ACC112 (cell line): ENCODE measurements at regions not wholly inside any gene's neighbourhood (a gene's known extent, or its start where the extent isn't known, plus 50 kb on each side); places are given as distances from the start of the nearest gene placed in this dataset.

Source experiments
- H2AFZ ChIP-seq: fragments of 200-600 bp; sonication (generic); one replicate; pipeline ENCODE4 v1.6.0; 2017; ENCODE audit warnings: antibody characterized with exemption, low read length; ENCODE audit not compliant: unreplicated experiment
- H3K27ac ChIP-seq: fragments of 200-600 bp; sonication (generic); 2 replicates; pipeline ENCODE4 v1.5.1; 2014; ENCODE audit warnings: low read depth, mild to moderate bottlenecking, antibody characterized with exemption, low read length, moderate library complexity
- H3K27me3 ChIP-seq: fragments of 200-600 bp; sonication (generic); 2 replicates; pipeline ENCODE4 v1.6.1; 2014; ENCODE audit warnings: mild to moderate bottlenecking, antibody characterized with exemption, low read length, moderate library complexity, mixed read lengths; ENCODE audit not compliant: insufficient read depth
- H3K36me3 ChIP-seq: fragments of 200-600 bp; sonication (generic); 2 replicates; pipeline ENCODE4 v1.6.1; 2016; ENCODE audit warnings: mild to moderate bottlenecking, antibody characterized with exemption, low read length, moderate library complexity, mixed read lengths; ENCODE audit not compliant: insufficient read depth
- H3K4me1 ChIP-seq: fragments of 200-600 bp; sonication (generic); one replicate; pipeline ENCODE4 v1.6.1; 2016; ENCODE audit warnings: low read length, mixed read lengths; ENCODE audit not compliant: insufficient read depth, unreplicated experiment, control insufficient read depth
- H3K4me3 ChIP-seq: fragments of 200-600 bp; sonication (generic); 2 replicates; pipeline ENCODE4 v1.5.1; 2014; ENCODE audit warnings: mild to moderate bottlenecking, low read depth, low read length
- H3K79me2 ChIP-seq: fragments of 200-600 bp; sonication (generic); one replicate; pipeline ENCODE4 v1.6.0; 2016; ENCODE audit warnings: low read length; ENCODE audit not compliant: control insufficient read depth, unreplicated experiment, insufficient read depth

- Histone ChIP-seq H3K4me1 (peaks cover 55% of the 10 kb centered on the region), H3K36me3 (no peaks in the 10 kb centered on the region), H3K27ac (peak overlapping the region; percentile 50), H2AFZ (no peak overlapping the region), H3K79me2 (no peaks in the 10 kb centered on the region), H3K4me3 (no peak overlapping the region), H3K27me3 (no peaks in the 10 kb centered on the region)
Measured at GRCh38 chr9:107177243-107177839, 105.7 kb upstream of the RAD23B start.

GRCh38 chr9:107177857-107178256 is 105.2 kb upstream of the RAD23B start:
- Histone ChIP-seq H3K27me3 (no peaks in the 10 kb centered on the region), H3K79me2 (no peaks in the 10 kb centered on the region), H3K4me1 (peaks cover 55% of the 10 kb centered on the region), H2AFZ (no peak overlapping the region), H3K4me3 (no peak overlapping the region), H3K36me3 (no peaks in the 10 kb centered on the region), H3K27ac (no peak overlapping the region; the same call in 1 of the 2 replicates)

- Histone ChIP-seq H3K79me2 (no peaks in the 10 kb centered on the region), H3K36me3 (no peaks in the 10 kb centered on the region), H3K27ac (no peak overlapping the region), H3K4me1 (peaks cover 55% of the 10 kb centered on the region), H3K27me3 (no peaks in the 10 kb centered on the region), H2AFZ (no peak overlapping the region), H3K4me3 (no peak overlapping the region)
Measured at GRCh38 chr9:107178293-107178692, 104.8 kb upstream of the RAD23B start.

GRCh38 chr9:107180206-107180605 is 102.9 kb upstream of the RAD23B start:
- H3K79me2 ChIP-seq, result no peaks in the 10 kb centered on the region
- H3K36me3 ChIP-seq, result no peaks in the 10 kb centered on the region
- no peak overlapping the region for H2AFZ ChIP-seq
- H3K27me3 ChIP-seq, result no peaks in the 10 kb centered on the region
- H3K27ac ChIP-seq, result no peak overlapping the region
- H3K4me3 ChIP-seq, result no peak overlapping the region
- peaks cover 36% of the 10 kb centered on the region for H3K4me1 ChIP-seq

- no peak overlapping the region for H3K27ac ChIP-seq
- no peaks in the 10 kb centered on the region for H3K79me2 ChIP-seq
- H2AFZ ChIP-seq, result no peak overlapping the region
- no peak overlapping the region for H3K4me3 ChIP-seq
- H3K4me1 ChIP-seq, result peaks cover 7% of the 10 kb centered on the region
- no peaks in the 10 kb centered on the region for H3K36me3 ChIP-seq
- no peaks in the 10 kb centered on the region for H3K27me3 ChIP-seq
Measured at GRCh38 chr9:107183176-107183575, 99.9 kb upstream of the RAD23B start.

- no peaks in the 10 kb centered on the region for H3K27me3 ChIP-seq
Measured at GRCh38 chr9:107188376-107188775, 94.7 kb upstream of the RAD23B start.

GRCh38 chr9:107190061-107190935 is 92.8 kb upstream of the RAD23B start:
- Histone ChIP-seq H3K4me3 (no peak overlapping the region), H3K4me1 (peaks cover 16% of the 10 kb centered on the region), H3K27ac (no peak overlapping the region), H3K36me3 (no peaks in the 10 kb centered on the region), H2AFZ (no peak overlapping the region), H3K79me2 (no peaks in the 10 kb centered on the region), H3K27me3 (no peaks in the 10 kb centered on the region)

More at GRCh38 chr9:107188376-107188775, 94.7 kb upstream of the RAD23B start:
- no peaks in the 10 kb centered on the region for H3K79me2 ChIP-seq
- H3K4me3 ChIP-seq, result no peak overlapping the region
- no peaks in the 10 kb centered on the region for H3K36me3 ChIP-seq
- no peak overlapping the region for H3K27ac ChIP-seq
- no peak overlapping the region for H2AFZ ChIP-seq
- peaks cover 16% of the 10 kb centered on the region for H3K4me1 ChIP-seq

- H3K36me3 ChIP-seq, result no peaks in the 10 kb centered on the region
Measured at GRCh38 chr9:107190936-107191290, 92.2 kb upstream of the RAD23B start.

GRCh38 chr9:107193251-107193650 is 89.8 kb upstream of the RAD23B start:
- Histone ChIP-seq H3K27me3 (no peaks in the 10 kb centered on the region), H2AFZ (no peak overlapping the region), H3K36me3 (no peaks in the 10 kb centered on the region), H3K4me3 (no peak overlapping the region), H3K4me1 (peaks cover 16% of the 10 kb centered on the region), H3K79me2 (no peaks in the 10 kb centered on the region), H3K27ac (no peak overlapping the region)

More at GRCh38 chr9:107190936-107191290, 92.2 kb upstream of the RAD23B start:
- Histone ChIP-seq H3K4me1 (peaks cover 16% of the 10 kb centered on the region), H3K27ac (no peak overlapping the region), H2AFZ (no peak overlapping the region), H3K79me2 (no peaks in the 10 kb centered on the region), H3K4me3 (no peak overlapping the region), H3K27me3 (no peaks in the 10 kb centered on the region)

- Histone ChIP-seq H3K36me3 (no peaks in the 10 kb centered on the region), H3K79me2 (no peaks in the 10 kb centered on the region), H3K4me1 (no peaks in the 10 kb centered on the region)
Measured at GRCh38 chr9:107198718-107199117, 84.4 kb upstream of the RAD23B start.

GRCh38 chr9:107208121-107208520 is 75.0 kb upstream of the RAD23B start:
- peak overlapping the region; percentile 2 for H2AFZ ChIP-seq
- peaks cover 37% of the 10 kb centered on the region for H3K4me1 ChIP-seq
- no peak overlapping the region for H3K4me3 ChIP-seq
- H3K79me2 ChIP-seq, result no peaks in the 10 kb centered on the region
- H3K27me3 ChIP-seq, result no peaks in the 10 kb centered on the region
- peak overlapping the region; percentile 25 for H3K27ac ChIP-seq
- no peaks in the 10 kb centered on the region for H3K36me3 ChIP-seq

More at GRCh38 chr9:107198718-107199117, 84.4 kb upstream of the RAD23B start:
- Histone ChIP-seq H3K4me3 (no peak overlapping the region), H2AFZ (no peak overlapping the region), H3K27ac (no peak overlapping the region), H3K27me3 (no peaks in the 10 kb centered on the region)
